Neuronal stem cell (in vitro differentiated cells): ENCODE measurements at regions not wholly inside any gene's neighbourhood (a gene's known extent, or its start where the extent isn't known, plus 50 kb on each side); places are given as distances from the start of the nearest gene placed in this dataset.

Experiments used
- DNase-seq: peaks from one replicate; pipeline ENCODE4 v3.0.0-alpha.2; 2013; ENCODE audit warnings: low spot score
- H2AFZ ChIP-seq: one replicate; pipeline ENCODE4 v1.6.1; 2013; ENCODE audit warnings: mild to moderate bottlenecking, low read length, inconsistent platforms
- H2AK5ac ChIP-seq: 2 replicates; pipeline ENCODE4 v1.6.1; 2013; ENCODE audit warnings: low read depth, mild to moderate bottlenecking, inconsistent platforms, low read length, moderate library complexity, mixed read lengths
- H2BK120ac ChIP-seq: 2 replicates; pipeline ENCODE4 v1.6.1; 2013; ENCODE audit warnings: low read depth, mild to moderate bottlenecking, inconsistent platforms, low read length, moderate library complexity, mixed read lengths
- H2BK12ac ChIP-seq: one replicate; pipeline ENCODE4 v1.6.1; 2013; ENCODE audit warnings: low read length, inconsistent platforms
- H2BK15ac ChIP-seq: 2 replicates; pipeline ENCODE4 v1.6.1; 2013; ENCODE audit warnings: mild to moderate bottlenecking, low read length, inconsistent platforms, mixed read lengths
- H2BK5ac ChIP-seq: one replicate; pipeline ENCODE4 v1.6.1; 2013; ENCODE audit warnings: inconsistent platforms, mild to moderate bottlenecking, low read length, moderate library complexity
- H3K14ac ChIP-seq: one replicate; pipeline ENCODE4 v1.6.1; 2013; ENCODE audit warnings: low read length, inconsistent platforms
- H3K18ac ChIP-seq: 2 replicates; pipeline ENCODE4 v1.6.1; 2013; ENCODE audit warnings: low read length, inconsistent platforms
- H3K23ac ChIP-seq: 2 replicates; pipeline ENCODE4 v1.6.1; 2013; ENCODE audit warnings: low read depth, mild to moderate bottlenecking, mixed read lengths, low read length, inconsistent platforms; ENCODE audit not compliant: poor library complexity
- H3K27ac ChIP-seq: replicated peaks from 3 replicates; pipeline ENCODE4 v1.5.1; 2013; ENCODE audit warnings: low read length, inconsistent platforms
- H3K27me3 ChIP-seq, 3 experiments: 2 replicates each; pipeline ENCODE4 v1.6.1; 2013; ENCODE audit warnings: low read length in 3 of 3, mild to moderate bottlenecking in 2 of 3, inconsistent platforms in 1 of 3, low read depth in 1 of 3, mixed read lengths in 1 of 3, moderate library complexity in 1 of 3; ENCODE audit not compliant: control insufficient read depth in 3 of 3, insufficient read depth in 3 of 3
- H3K36me3 ChIP-seq, 2 donors: replicated peaks in 1 of 2; 2 replicates each; pipeline ENCODE4 v1.6.1; 2013; ENCODE audit warnings: low read length in 2 of 2; ENCODE audit not compliant: control insufficient read depth in 2 of 2, insufficient read depth in 2 of 2
- H3K4ac ChIP-seq: 2 replicates; pipeline ENCODE4 v1.6.1; 2013; ENCODE audit warnings: inconsistent platforms, mild to moderate bottlenecking, low read length, moderate library complexity
- H3K4me1 ChIP-seq, 2 donors: 1 replicate in 1 of 2; 2 replicates in 1 of 2; pipeline ENCODE4 v1.6.1; 2013; ENCODE audit warnings: low read length in 2 of 2, low read depth in 1 of 2; ENCODE audit not compliant: control insufficient read depth in 2 of 2, insufficient read depth in 1 of 2
- H3K4me2 ChIP-seq: one replicate; pipeline ENCODE4 v1.6.1; 2013; ENCODE audit warnings: mild to moderate bottlenecking, low read length, inconsistent platforms; ENCODE audit not compliant: insufficient read depth, poor library complexity, severe bottlenecking
- H3K4me3 ChIP-seq, 2 donors: 2 replicates each; pipeline ENCODE4 v1.5.1; 2013; ENCODE audit warnings: low read length in 2 of 2, mild to moderate bottlenecking in 2 of 2, inconsistent platforms in 1 of 2, moderate library complexity in 1 of 2
- H3K79me1 ChIP-seq: one replicate; pipeline ENCODE4 v1.6.1; 2013; ENCODE audit warnings: low read depth, mild to moderate bottlenecking, inconsistent platforms, low read length, moderate library complexity
- H3K9ac ChIP-seq: one replicate; pipeline ENCODE4 v1.6.1; 2013; ENCODE audit warnings: mild to moderate bottlenecking, low read depth, low read length, inconsistent platforms; ENCODE audit not compliant: poor library complexity
- H3K9me3 ChIP-seq, 2 donors: replicated peaks in 1 of 2; 2 replicates each; pipeline versions ENCODE3 to v1.6.1; 2013; ENCODE audit warnings: low read length in 2 of 2, mild to moderate bottlenecking in 2 of 2, inconsistent platforms in 1 of 2, low read depth in 1 of 2, mixed read lengths in 1 of 2, moderate library complexity in 1 of 2; ENCODE audit not compliant: control insufficient read depth in 2 of 2, insufficient read depth in 1 of 2
- H4K8ac ChIP-seq: one replicate; pipeline ENCODE4 v1.6.1; 2013; ENCODE audit warnings: low read depth, mild to moderate bottlenecking, inconsistent platforms, low read length, moderate library complexity
- H4K91ac ChIP-seq: one replicate; pipeline ENCODE4 v1.6.1; 2013; ENCODE audit warnings: low read length, low read depth, mild to moderate bottlenecking, inconsistent platforms; ENCODE audit not compliant: poor library complexity
- WGBS, 2 donors: extraction: QIAGEN DNeasy Blood & Tissue Kit; methylation state at CpG; one replicate each; pipeline ENCODE4 v1.1.7; 2013; ENCODE audit warnings: missing lambda C conversion rate in 2 of 2, mixed read lengths in 1 of 2; ENCODE audit not compliant: insufficient read length in 2 of 2, insufficient replicate concordance in 1 of 2; ENCODE audit errors: extremely low coverage in 2 of 2; 5-methylcytosine and 5-hydroxymethylcytosine counted together

GRCh38 chr16:7278636-7279035 lies 54.0 kb upstream of the RBFOX1 start:
- Histone ChIP-seq H2BK15ac (no peak overlapping the region), H3K27me3 (no peaks in the 10 kb centered on the region), H3K4me3 (no peak overlapping the region), H4K91ac (no peak overlapping the region), H2AK5ac (no peak overlapping the region), H3K79me1 (no peaks in the 10 kb centered on the region), H3K27ac (no peak overlapping the region), H3K4me1 (no peaks in the 10 kb centered on the region), H3K4me2 (no peak overlapping the region), H2BK120ac (no peak overlapping the region), H3K18ac (no peak overlapping the region), H2AFZ (no peak overlapping the region), H3K9me3 (no peaks in the 10 kb centered on the region), H2BK12ac (no peak overlapping the region), H3K36me3 (no peaks in the 10 kb centered on the region), H4K8ac (no peak overlapping the region), H3K4ac (no peak overlapping the region), H2BK5ac (no peak overlapping the region), H3K14ac (no peak overlapping the region), H3K23ac (no peak overlapping the region), H3K9ac (no peak overlapping the region)
- WGBS, 2 donors, result no CpG with 5 or more reads among the region's 4 CpGs
- no peak for DNase-seq

- no peaks in the 10 kb centered on the region for H3K36me3 ChIP-seq
- no peak overlapping the region for H2BK120ac ChIP-seq
- no peak overlapping the region for H3K14ac ChIP-seq
- no peak overlapping the region for H4K91ac ChIP-seq
- no peak overlapping the region for H3K27ac ChIP-seq
- no peak overlapping the region for H2BK12ac ChIP-seq
- H3K9me3 ChIP-seq, result no peaks in the 10 kb centered on the region
- H3K4me2 ChIP-seq, result no peak overlapping the region
- H3K23ac ChIP-seq, result no peak overlapping the region
- no peak overlapping the region for H3K18ac ChIP-seq
- H2AFZ ChIP-seq, result no peak overlapping the region
- no peak overlapping the region for H3K9ac ChIP-seq
- H3K4me3 ChIP-seq, result no peak overlapping the region
- no peak overlapping the region for H2BK5ac ChIP-seq
- no peak overlapping the region for H3K4ac ChIP-seq
- no peak overlapping the region for H4K8ac ChIP-seq
- no CpG with 5 or more reads among the region's 4 CpGs for WGBS, 2 donors
- no peak overlapping the region for H2AK5ac ChIP-seq
- no peaks in the 10 kb centered on the region for H3K79me1 ChIP-seq
- H2BK15ac ChIP-seq, result no peak overlapping the region
- no peak for DNase-seq
- no peaks in the 10 kb centered on the region for H3K27me3 ChIP-seq
- peaks cover 0 to 2% of the 10 kb centered on the region in 2 donors for H3K4me1 ChIP-seq
These were observed 60.0 kb upstream of the RBFOX1 start for GRCh38 chr16:7272567-7273158.

- DNase-seq, result no peak
- Histone ChIP-seq H3K4me2 (no peak overlapping the region), H3K18ac (no peak overlapping the region), H2BK120ac (no peak overlapping the region), H2AFZ (no peak overlapping the region), H4K91ac (no peak overlapping the region), H3K4me1 (peaks cover 0 to 2% of the 10 kb centered on the region in 2 donors), H2AK5ac (no peak overlapping the region), H3K4ac (no peak overlapping the region), H2BK5ac (no peak overlapping the region), H3K23ac (no peak overlapping the region), H3K14ac (no peak overlapping the region), H3K27ac (no peak overlapping the region), H4K8ac (no peak overlapping the region), H2BK15ac (no peak overlapping the region), H3K27me3 (no peaks in the 10 kb centered on the region), H3K79me1 (no peaks in the 10 kb centered on the region), H2BK12ac (no peak overlapping the region), H3K9ac (no peak overlapping the region), H3K4me3 (no peak overlapping the region), H3K36me3 (no peaks in the 10 kb centered on the region), H3K9me3 (no peaks in the 10 kb centered on the region)
- no CpG with 5 or more reads among the region's 5 CpGs for WGBS, 2 donors
These were observed 61.2 kb upstream of the RBFOX1 start for GRCh38 chr16:7271486-7271885.

- WGBS, 2 donors, result no CpG with 5 or more reads among the region's 3 CpGs
- H4K8ac ChIP-seq, result no peak overlapping the region
- no peak overlapping the region for H3K4ac ChIP-seq
- no peak overlapping the region for H2BK120ac ChIP-seq
- H2AK5ac ChIP-seq, result no peak overlapping the region
- H3K18ac ChIP-seq, result no peak overlapping the region
- H3K4me2 ChIP-seq, result no peak overlapping the region
- no peak overlapping the region for H2AFZ ChIP-seq
- no peak overlapping the region for H2BK5ac ChIP-seq
- H2BK12ac ChIP-seq, result no peak overlapping the region
- no peak overlapping the region for H3K14ac ChIP-seq
- no peaks in the 10 kb centered on the region for H3K79me1 ChIP-seq
- no peak overlapping the region for H3K4me3 ChIP-seq
- no peaks in the 10 kb centered on the region for H3K36me3 ChIP-seq
- H3K27ac ChIP-seq, result no peak overlapping the region
- no peaks in the 10 kb centered on the region for H3K9me3 ChIP-seq
- no peak overlapping the region for H2BK15ac ChIP-seq
- no peak overlapping the region for H3K23ac ChIP-seq
- no peaks in the 10 kb centered on the region for H3K27me3 ChIP-seq
- no peak for DNase-seq
- H3K9ac ChIP-seq, result no peak overlapping the region
- no peak overlapping the region for H4K91ac ChIP-seq
- H3K4me1 ChIP-seq, result peaks cover 0 to 2% of the 10 kb centered on the region in 2 donors
These were observed 61.8 kb upstream of the RBFOX1 start for GRCh38 chr16:7270823-7271222.
